ENCODE measurements at regions not wholly inside any gene's neighbourhood (a gene's known extent, or its start where the extent isn't known, plus 50 kb on each side); places are given as distances from the start of the nearest gene placed in this dataset.

DNA sequence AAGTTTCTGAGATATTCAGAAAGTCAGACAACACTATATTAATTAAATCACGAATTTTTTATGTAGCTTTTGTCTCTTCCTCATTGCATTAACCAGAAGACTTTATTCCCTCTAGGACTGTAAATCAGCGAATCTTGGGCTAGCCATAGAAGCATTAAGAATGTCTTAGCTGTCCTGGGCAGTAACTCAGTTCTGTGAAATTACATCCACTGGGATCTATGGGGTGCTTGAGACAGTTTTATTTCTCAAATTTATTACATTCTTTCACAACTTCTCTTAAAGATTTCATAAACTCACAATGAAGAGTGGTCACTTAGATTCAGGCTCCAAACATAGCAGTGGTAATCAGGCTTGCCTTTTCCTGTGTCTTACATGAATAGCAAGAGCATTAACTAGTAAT is 1153.4 kb downstream of the CDH8 start:
- no peak for TF ChIP-seq CTCF (IDR thresholded peaks at IDR 0.05 in 4 of 5, conservative IDR thresholded peaks at IDR 0.05 in 1 of 5)
- no peak for TF ChIP-seq POLR2A (IDR thresholded peaks at IDR 0.05)
